Activated CD4-positive, alpha-beta T cell treated with anti-CD3 and anti-CD28 coated beads, Interleukin-2, Interleukin-6, amounts not matched to agents 100 ng/mL and 50 ng/mL, durations not matched to agents 16 hours and 8 hours (primary cell): ENCODE measurements at regions not wholly inside any gene's neighbourhood (a gene's known extent, or its start where the extent isn't known, plus 50 kb on each side); places are given as distances from the start of the nearest gene placed in this dataset.
A peak's percentile ranks its signal among the peaks of the same experiment; 100 is the strongest.
"Not testable (repeated sequence)": the region's sequence is repeated elsewhere in the genome, so short reads cannot be mapped to it uniquely, and the experiment has no call there.

Experiments
- DNase-seq: peaks from one replicate; pipeline ENCODE4 v3.0.0-alpha.2; 2020

DNA sequence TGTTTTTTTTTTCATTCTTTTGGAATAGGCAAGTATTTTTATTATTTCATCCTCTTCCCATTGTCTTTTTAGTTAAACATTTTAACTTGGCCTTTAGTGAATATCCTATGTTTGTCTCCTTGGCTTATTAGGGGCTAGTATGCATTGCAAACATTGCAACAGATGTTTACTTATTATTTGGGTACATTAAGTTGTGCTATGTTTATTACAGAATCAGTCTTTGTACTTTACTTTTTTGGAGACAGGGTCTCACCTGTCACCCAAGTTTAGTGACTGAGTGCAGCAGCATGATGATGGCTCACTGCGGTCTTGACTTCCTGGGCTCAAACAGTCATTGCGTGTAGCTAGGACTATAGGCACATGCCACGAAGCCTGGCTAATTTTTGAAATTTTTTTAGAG lies 51.1 kb upstream of the NUDT6 start:
- no peak for DNase-seq

DNA sequence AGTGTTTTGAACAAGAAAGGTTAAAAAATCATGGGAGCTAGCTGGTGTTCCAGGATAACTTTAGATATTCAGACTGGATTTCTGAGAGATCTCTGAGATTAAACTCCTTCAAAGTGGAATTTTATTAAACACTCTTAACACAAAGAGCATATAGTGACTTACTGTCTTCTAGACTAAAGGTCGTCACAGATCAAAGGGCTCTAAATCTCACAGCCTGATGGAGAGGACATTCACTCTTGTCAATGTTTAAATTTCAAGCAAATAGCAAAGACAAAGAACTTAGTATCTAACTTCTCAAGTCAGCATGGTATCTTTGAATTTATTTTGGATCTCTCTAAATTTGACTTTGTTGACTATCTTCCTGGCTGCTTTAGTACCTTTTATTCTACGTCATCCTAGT lies 53.7 kb upstream of the NUDT6 start:
- no peak for DNase-seq

GRCh38 chr4:122977103-122977502 lies 54.7 kb upstream of the NUDT6 start:
- no peak for DNase-seq

- DNase-seq = no peak
These were observed 55.7 kb upstream of the NUDT6 start for GRCh38 chr4:122978109-122978508.

GRCh38 chr4:122978789-122979188 lies 56.4 kb upstream of the NUDT6 start:
- DNase-seq = no peak

DNA sequence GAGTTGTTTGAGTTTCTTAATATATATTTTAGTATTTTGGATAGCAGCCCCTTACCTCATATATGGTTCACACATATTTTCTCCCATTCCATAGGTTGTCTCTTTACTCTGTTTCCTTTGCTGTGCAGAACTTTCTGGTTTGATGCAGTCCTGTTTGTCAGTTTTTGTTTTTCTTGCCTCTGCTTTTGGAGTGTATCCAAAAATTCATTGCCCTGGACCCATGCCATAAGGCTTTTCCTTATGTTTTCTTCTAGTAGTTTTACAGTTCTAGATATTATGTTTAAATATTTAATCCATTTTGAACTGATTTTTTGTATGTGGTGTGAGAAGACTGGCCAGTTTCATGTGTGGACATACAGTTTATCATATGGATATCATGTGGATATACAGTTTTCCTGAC lies 58.5 kb upstream of the NUDT6 start:
- no peak for DNase-seq

DNA sequence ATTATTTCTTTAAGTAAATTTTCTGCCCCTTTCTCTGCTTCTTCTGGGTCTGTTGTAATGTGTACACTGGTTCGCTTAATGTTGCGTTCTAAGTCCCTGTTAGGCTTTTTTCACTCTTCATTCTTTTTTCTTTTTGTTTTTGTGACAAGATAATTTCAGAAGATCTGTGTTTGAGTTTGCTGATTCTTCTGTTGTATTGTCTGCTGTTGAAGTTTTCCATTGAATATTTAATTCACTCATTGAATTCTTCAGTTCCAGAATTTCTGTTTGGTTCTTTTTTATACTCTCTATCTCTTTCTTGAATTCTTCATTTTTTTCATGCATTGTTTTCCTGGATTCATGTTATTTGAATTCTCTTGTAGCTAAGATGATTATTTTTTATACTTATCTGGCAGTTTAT lies 66.3 kb upstream of the NUDT6 start:
- no peak for DNase-seq

DNA sequence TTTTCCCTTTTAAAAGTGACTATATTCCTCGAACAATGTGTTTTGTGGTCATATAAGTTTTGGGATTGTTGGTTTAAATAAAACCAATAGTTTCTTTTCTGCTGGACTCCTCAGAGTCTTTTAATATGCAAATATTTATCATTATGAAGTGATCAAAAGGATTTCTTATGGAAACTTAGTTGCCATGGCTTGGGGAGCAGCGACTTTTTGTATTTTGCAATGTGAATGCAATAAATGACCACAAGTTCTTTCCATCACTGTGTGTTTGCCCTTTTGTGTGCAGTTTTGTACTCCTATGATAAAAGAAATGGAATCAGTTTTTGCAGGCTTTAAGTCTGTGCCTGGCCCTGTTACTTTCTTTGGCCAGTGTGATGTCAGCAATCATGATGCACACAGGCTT lies 68.5 kb upstream of the NUDT6 start:
- no peak for DNase-seq

DNA sequence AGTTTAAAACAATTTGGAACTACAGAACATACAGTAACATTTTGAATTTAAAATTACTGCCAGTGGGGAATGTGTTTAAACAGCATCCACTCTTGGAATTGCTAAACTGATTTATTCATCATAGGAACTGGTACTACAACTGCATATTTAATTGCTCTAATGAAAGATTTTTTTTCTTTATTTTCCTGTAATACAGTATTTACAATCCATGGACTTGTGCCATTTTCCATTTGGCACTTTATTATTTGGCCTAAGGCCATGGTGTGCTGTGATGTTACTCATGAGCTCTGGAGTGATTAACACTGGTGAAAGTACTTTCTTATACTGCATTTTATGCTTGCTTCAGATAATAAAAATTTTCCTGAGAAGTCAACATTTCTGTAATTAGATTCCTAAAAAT lies 69.7 kb upstream of the NUDT6 start:
- no peak for DNase-seq

DNA sequence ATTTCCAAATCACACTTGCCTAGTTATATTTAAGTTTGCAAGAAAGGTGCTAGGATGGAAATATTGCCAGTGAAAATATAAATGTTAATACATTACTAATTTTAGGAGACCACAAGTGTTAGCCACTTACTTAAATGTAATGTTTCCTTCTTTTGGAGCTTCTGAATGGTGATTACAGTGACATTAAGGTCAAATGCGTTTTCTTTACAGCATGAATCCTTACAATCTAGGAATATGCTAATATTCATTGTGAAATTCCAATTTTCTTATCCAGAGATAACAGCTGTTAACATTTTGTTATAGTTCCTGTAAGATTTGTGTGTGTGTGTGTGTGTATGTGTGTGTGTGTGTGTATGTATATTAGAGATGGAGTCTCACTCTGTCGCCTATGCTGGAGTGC lies 70.2 kb upstream of the NUDT6 start:
- no peak for DNase-seq

GRCh38 chr4:122996350-122996749 lies 74.0 kb upstream of the NUDT6 start:
- DNase-seq = no peak

DNA sequence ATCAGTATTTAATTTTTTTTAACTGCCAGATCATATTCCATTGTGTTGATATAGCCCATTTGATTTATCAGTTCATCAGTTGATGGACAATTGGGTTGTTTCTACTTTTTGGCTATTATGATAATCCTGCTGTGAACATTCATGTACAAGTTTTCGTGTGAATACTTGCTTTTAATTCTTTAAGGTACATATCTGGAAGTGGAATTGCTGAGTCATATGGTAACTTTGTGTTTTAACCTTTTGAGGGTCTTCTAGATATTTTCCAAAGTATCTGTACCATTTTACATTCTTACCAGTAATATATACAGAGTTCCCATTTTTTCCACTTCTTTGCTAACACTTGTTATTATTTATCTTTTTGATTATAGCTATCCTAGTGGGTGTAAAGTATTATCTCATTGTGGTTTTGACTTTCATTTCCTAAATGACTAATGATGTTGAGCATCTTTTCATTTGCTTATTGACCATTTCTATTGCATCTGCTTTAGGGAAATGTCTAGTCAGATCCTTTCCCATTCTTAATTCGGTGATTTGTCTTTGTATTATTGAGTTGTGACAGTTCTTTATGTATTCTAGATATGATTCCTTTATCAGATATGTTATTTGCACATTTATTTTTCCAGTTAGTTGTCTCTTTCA lies 75.2 kb upstream of the NUDT6 start:
- peak; percentile 45 for DNase-seq

DNA sequence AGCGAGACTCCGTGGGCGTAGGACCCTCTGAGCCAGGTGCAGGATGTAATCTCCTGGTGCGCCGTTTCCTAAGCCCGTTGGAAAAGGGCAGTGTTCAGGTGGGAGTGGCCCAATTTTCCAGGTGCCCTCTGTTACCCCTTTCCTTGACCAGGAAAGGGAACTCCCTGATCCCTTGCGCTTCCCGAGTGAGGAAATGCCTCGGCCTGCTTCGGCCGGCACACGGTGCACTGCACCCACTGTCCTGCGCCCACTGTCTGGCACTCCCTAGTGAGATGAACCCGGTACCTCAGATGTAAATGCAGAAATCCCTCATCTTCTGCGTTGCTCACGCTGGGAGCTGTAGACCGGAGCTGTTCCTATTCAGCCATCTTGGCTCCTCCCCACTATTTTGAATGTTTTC lies 81.7 kb upstream of the NUDT6 start:
- DNase-seq = not testable (repeated sequence)

DNA sequence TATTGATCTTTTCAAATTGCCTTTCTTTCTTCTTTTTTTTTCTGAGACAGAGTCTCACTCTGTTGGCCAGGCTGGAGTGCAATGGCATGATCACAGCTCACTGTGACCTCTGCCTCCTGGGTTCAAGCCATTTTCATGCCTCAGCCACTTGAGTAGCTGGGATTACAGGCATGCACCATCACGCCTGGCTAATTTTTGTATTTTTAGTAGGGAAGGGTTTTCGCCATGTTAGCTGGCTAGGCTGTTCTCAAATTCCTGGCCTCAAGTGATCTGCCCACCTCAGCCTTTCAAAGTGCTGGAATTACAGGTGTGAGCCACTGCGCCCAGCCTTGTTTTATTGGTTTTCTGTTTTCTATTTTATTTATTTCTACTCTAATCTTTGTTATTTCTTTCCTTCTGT lies 82.7 kb upstream of the NUDT6 start:
- not testable (repeated sequence) for DNase-seq

- no peak for DNase-seq
These were observed 85.3 kb upstream of the NUDT6 start for GRCh38 chr4:123007679-123008078.

DNA sequence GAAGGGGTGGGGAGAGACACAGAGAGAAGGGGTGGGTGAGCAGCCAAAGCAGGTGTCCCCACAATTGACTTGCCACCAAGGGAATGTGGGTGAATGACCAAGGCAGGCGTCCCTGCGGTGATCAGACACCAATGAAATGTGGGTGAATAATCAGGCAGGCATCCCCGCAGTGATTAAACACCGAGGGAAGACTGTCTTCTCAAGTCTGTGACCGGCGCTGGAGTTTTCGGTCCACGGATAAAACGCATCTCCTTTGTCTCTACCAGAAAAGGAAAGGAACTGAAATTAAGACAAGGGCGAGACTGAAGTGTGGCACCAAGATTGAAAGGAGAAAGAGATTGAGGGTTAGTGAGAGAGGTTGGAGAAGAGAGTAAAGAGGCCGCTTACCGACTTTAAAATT lies 90.0 kb upstream of the NUDT6 start:
- DNase-seq = not testable (repeated sequence)

DNA sequence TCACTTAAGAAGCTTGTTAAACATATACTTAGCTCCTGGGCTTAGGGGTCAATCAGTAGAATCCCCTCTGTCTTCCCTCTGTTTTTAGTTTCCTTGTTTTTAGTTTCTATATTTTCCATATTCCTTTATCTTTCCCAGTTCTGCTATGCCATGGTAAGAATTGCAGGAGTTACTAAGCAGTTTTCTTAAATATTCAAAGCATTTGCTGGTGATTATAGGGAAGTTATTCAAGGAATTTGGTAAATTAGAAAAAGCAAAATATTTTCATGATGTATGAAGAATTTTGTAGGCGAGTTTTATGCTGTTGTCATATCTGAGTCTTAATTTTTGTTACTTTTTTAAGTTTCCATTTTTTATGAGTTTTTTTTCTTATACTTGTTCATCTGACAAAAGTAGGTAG lies 91.6 kb upstream of the NUDT6 start:
- DNase-seq = no peak

DNA sequence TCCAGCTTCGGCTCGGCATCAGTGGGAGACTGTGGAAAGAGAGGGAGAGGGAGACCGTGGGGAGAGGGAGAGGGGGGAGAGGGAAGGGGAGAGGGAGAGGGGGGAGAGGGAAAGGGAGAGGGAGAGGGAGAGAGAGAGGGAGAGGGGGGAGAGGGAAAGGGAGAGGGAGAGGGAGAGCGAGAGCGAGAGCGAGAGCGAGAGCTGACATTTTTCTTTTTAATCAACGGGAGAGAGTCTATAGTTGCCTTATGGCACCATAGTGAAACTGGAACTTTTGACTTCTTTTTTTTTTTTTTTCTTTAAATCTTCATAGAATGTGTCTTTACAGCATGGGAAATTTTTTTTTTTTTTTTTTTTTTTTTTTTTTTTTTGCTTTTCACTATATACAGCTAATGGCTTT lies 94.7 kb upstream of the NUDT6 start:
- DNase-seq = no peak

DNA sequence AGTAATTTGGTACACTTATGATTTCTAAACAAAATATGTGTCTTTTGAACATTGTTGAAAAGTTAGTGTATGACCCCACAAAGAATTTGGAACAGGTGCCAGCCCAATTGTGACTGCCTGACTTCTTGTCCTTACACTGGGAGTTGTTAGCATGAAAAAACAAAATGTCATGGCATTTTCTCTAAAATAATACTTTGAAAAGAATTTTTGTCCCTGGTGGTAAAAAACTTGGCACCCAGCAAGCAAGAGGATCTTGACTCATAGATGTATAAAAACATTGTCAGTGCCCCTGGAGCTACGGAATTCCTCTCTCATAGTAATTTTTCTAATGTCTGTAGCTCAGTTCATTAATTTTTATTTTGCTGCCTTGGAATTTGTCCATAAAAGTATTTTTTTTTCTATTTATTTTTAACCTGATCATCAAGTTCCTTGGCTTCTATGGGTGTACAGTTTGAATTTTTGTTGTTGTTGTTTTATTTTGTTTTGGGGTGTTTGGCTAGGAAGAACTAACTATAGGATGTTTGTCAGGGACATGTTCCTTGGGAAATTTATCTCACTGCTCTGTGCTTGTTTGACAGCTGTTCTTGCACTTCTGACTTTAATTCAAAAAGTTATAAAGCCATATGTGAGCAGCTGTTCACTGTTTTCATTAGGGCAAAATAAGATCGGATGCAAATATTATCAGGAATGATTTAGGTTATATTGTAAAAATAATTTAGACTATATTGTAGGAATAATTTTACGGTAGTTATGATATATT lies 95.4 kb upstream of the NUDT6 start:
- no peak for DNase-seq

DNA sequence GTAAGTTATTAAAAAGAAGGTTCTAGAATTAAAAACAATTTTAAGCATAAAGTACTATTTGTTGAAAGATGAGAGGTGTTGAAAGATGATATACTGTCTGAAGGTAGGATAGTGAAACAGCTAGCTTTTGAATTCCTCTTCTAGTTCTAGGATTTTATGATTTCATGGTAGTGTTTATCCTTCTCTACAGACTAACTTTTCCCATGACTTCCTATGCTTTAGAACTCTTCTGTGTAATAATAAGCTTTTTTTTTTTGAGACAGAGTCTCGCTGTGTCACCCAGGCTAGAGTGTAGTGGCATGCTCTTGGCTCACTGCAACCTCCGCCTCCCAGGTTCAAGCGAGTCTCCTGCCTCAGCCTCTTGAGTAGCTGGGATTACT lies 96.0 kb upstream of the NUDT6 start:
- no peak for DNase-seq

GRCh38 chr4:123020285-123020684 lies 97.9 kb upstream of the NUDT6 start:
- DNase-seq = no peak

DNA sequence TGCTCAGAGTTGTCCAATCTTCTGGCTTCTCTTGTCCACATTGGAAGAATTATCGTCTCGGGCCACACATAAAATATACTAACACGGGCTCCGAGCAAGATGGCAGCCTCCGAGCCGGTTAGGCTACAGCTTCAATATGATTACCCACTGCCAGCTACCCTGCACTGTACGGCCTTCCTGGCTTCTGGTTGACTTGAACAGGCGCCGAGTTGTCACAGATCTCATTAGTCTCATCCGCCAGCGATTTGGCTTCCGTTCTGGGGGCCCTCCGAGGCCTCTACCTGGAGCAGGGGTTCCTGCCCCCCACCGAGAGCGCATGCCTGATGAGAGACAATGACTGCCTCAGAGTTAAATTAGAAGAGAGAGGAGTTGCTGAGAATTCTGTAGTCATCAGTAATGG lies 101.2 kb upstream of the NUDT6 start:
- no peak for DNase-seq

- DNase-seq = no peak
These were observed 102.3 kb upstream of the NUDT6 start for GRCh38 chr4:123024710-123025109.

DNA sequence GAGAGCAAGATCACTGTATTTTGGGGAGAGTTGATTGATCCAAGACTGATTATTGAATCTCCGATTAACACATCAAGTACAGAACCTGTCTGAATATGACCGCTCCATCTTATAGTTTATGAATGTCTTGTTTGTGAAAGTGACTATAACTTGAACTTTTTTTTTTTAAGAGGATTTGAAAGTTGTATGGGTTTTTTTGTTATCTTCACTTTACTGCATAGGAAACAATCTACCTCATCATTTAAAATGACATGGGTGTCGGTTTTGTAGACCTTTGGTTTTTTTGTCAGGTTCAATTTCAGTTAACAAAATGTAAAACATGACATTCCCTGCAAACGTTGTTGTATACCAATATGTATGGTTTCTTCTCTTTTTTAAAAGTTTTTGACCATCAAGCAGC lies 103.0 kb upstream of the NUDT6 start:
- DNase-seq = no peak

DNA sequence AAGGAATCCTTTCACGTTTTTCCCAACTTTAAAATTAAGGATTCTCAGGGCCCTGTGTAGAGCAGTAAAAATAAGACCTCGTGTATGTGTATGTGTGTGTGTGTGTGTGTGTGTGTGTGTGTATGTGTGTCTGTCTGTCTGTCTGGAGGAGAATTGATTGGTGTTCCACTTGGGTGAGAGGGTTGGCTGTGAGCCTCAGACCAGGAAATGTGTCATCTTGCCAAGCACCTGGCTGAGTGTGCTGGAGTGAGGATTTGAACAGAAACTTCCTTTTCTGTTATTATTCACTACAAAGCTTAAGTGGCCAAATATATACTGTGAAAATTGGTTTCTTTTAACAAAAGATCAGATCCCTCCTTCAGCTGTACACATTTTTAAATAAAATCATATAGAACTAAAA lies 103.6 kb upstream of the NUDT6 start:
- peak; percentile 48 for DNase-seq
